NCI-H446 (cell line): ENCODE measurements at regions not wholly inside any gene's neighbourhood (a gene's known extent, or its start where the extent isn't known, plus 50 kb on each side); places are given as distances from the start of the nearest gene placed in this dataset.

Source experiments
- DNase-seq, 2 experiments: peaks; one replicate each; lab custom pipeline; 2025; lab: John Stamatoyannopoulos, UW

- no peak for DNase-seq
Measured at GRCh38 chr3:59339818-59340217, 290.0 kb upstream of the CFAP20DC start.

DNA sequence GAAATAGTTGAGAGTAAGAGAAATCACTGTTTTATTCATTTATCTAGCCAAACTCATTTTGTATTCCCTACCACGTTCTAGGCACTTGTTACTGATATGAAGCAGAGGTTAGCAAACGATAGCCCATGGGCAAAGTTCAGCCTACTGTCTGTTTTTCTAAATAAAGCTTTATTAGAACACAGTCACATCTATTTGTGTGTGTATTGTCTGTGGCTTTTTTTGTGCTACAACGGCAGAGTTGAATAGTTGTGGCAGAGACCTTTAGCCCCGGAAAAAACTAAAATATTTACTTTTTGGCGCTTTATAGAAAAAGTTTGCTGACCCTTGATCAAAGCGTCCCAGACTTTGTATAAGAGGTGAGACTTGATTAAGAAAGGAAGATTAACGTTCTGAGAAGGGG lies 289.1 kb upstream of the CFAP20DC start:
- DNase-seq: no peak

DNA sequence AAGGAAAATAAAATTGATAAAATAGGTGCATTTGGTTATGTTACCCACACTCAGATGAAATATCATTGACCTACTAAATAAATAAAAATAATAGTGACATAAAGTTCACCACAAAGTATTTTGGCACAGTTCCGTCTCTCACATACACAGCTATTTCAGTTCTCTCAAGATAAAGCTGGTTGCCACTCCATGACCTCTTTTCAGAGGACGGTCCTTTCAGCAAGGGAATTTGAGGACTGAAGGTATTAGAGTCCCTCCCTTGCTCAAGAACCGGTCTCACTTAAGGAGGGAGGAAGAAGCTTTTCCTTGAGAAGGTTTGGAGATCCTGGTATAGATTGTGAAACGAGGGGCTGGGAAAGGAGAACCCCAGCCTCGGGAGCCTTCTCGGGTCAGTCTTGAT lies 285.5 kb upstream of the CFAP20DC start:
- DNase-seq: no peak

GRCh38 chr3:59334585-59334984 lies 284.8 kb upstream of the CFAP20DC start:
- no peak for DNase-seq

GRCh38 chr3:59327376-59327808 lies 277.6 kb upstream of the CFAP20DC start:
- DNase-seq: no peak

GRCh38 chr3:59326246-59327024 lies 276.6 kb upstream of the CFAP20DC start:
- DNase-seq: no peak

DNA sequence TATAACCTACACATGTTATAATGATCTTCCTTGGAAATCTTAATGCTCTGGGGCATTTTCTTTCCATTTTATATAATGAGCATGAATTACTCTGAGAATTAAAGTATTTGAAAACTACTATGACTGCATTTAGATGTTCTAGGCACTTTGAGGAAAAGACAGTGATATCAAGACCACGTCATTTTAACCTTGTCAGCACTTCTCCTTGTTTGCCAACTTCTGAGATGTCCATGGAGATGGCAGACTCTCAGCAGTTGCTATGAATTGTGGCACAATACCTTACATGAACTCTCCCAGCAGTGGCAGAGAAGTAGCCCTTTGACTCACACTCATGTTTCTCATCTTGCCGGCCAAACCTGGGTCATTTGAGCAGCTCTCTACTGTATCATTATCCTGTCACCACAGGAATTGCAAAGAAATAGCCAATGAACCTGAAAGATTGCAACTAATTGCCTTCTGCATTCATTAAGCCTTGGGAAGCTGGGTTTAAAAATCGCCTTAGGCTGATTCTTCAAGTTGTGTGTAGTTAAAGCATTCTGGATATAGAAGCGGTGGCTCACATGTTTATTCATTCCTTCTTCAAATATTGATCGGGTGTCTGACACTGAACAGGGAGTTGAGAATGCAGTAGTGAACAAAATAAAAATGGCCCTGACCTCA lies 272.2 kb upstream of the CFAP20DC start:
- no peak for DNase-seq

GRCh38 chr3:59320080-59320479 lies 270.3 kb upstream of the CFAP20DC start:
- no peak for DNase-seq

DNA sequence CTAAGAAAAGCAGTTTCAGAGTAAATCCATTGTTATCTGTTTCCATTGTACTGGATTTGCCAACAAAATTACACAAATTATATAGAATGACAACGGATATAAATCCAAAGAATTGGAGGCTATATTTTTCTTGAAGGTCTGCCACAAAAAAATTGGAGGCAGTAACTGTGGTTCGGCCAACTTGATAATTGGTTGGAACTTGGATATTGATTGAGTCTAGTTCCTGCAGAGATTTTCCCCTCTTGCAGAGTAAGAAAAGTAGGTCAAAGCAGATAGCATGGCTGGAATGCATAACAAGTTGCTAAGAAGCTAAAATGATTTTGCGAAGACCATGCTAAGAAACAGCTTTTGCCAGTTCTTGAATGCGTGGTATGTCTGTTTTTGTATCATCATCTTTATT lies 269.6 kb upstream of the CFAP20DC start:
- DNase-seq: no peak

DNA sequence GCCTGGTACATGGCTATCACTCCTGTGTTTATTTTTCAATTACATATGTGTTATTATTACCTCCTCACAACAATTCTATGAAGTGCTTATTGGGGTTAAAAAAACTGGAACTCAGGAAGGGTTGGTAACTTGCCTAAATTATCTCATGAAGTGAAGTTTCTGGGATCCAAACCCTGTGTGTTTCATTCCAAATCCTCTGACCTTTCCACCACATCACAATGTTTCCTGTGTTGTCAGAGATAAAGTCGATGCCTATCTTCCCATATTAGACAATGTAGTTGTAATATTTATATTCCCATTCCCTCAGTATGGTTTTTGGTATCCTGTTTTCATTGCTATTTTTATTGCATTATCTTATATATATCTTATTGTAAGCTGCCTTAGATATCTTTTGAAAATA lies 269.1 kb upstream of the CFAP20DC start:
- DNase-seq: no peak

DNA sequence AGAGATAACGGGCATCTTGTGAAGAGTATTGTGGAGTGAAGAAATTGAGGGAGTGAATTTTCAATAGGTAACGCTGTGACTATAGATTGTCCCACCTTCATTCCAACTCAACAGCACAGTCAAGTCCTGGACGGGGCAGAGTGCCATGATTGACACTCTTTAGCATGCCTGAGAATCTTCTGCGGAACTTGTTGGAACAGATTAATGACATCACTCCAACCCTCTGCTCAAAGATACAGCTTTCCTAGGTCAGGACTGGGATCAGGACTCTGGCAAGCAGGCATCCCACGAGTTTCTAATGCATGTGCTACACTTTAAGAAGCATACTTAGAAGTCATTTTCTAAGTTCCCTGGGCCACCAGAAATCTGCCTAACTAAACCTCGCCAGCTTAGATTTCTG lies 267.6 kb upstream of the CFAP20DC start:
- DNase-seq: no peak

GRCh38 chr3:59316688-59317275 lies 267.0 kb upstream of the CFAP20DC start:
- DNase-seq: no peak

DNA sequence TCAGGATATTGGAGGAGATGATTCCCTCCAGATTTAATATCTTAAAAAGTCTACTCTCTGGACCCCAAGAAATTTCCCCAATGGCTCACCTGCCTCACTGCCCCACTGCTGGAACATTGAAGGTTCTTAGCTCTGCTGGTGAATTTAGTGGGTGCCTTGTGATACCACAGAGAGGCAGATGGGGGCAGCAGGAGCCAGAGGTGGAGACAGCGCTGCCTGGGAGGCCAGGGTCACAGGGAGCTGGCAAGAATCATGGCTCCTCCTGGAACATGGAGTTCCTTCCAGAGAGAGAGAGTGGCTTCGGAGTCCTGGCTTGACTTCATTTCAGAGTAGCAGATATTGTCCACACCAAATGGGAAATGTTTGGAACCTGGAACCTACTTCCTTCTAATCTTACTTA lies 263.5 kb upstream of the CFAP20DC start:
- peak in 1 of 2 experiments; percentile 51 for DNase-seq

DNA sequence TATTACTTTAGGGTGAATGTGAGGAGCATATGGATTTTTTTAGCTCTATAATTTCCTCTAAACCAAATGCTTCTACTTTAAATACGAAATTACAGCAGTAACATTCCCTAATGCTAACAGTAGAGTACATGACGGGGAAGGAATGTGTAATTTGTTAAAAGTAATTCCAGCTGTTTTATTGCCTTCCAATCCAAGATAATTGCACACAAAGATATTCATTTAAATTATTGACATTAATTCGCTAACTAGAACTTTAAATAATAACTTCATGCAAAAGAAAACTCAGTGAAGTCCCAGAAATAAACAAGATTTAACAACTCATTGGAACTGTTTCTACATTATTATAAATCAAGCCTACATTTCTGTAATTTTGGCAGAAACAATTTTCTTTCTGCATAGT lies 261.4 kb upstream of the CFAP20DC start:
- DNase-seq: no peak

- DNase-seq: no peak
Measured at GRCh38 chr3:59310736-59311135, 260.9 kb upstream of the CFAP20DC start.

DNA sequence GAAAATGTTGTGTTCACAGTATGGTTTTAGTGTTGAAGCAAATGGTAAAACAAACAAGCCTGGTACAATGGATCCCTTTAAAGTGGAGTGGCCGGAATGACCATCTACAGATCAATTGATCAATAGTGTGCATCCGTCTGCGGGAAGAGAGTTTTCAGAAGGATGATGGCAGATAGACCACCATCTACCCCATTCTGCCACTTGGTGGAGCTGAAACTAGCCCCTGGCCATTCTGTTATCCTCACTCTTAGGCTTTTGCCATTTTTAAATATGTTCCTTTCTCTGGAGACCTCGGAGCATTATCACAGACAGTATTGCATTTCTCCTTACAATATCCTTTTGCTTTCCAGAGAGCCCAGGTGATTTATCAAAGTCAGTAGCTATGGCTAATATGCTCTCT lies 258.9 kb upstream of the CFAP20DC start:
- no peak for DNase-seq

- no peak for DNase-seq
Measured at GRCh38 chr3:59308001-59308400, 258.2 kb upstream of the CFAP20DC start.

DNA sequence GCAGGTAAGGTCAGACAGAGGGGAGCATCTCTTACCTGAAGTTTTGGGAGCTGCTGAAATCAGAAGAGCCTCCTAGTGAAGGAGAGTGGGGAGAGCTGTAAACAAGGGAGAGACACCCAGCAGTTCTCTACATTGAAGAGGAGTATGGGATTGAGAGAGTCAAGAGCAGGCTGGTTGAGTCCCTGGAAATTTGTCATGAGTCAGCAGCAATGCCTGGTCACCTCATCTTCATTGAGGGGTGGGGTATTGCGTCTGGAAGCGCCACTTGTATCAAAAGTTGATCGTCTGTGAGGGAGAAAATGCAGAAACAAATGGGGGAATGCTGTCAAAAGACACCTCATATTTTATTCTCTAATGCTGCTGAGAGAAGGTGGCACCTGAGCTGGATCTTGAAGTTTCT lies 256.6 kb upstream of the CFAP20DC start:
- no peak for DNase-seq

GRCh38 chr3:59304296-59304695 lies 254.5 kb upstream of the CFAP20DC start:
- DNase-seq: no peak

DNA sequence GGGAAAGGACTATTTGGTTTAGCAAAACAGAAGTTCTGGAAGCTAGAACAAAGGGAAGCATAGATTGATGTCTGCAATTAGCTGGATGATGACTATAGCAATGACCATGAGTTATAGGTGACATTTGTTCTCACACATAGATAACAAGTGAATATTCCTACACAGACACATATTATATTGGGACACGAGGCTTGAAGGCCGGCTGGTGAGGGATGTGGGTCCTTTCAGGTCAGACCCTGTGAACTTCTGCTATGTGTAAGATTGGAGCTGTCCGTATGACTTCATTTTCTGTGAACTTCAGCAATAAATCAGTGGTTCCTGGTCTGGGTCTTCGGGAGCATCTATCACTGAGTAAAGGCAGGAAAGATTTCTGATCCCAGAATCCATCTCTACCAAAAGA lies 253.6 kb upstream of the CFAP20DC start:
- DNase-seq: no peak

DNA sequence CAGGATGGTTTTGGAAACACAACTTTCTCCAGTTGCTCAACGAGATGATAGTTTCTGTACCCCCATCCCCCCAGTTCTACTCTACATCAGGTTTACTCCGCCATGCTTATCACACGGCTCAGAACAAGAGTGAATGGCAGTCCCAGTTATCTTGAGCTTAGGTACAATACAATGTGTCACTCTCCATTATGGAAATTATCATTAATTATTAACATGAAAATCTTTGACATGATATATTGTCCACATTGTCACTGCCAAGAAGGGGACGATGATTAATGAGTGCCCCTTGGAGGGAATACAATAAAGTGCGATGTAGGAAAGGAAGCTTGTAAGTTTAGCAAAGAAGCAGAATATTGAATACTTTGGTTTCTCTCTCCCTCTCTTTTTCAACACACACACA lies 252.6 kb upstream of the CFAP20DC start:
- no peak for DNase-seq

- DNase-seq: no peak
Measured at GRCh38 chr3:59300733-59301132, 250.9 kb upstream of the CFAP20DC start.

- no peak for DNase-seq
Measured at GRCh38 chr3:59299561-59299960, 249.7 kb upstream of the CFAP20DC start.
